ACHN (cell line): ENCODE measurements at regions not wholly inside any gene's neighbourhood (a gene's known extent, or its start where the extent isn't known, plus 50 kb on each side); places are given as distances from the start of the nearest gene placed in this dataset.

Experiments used
- DNase-seq: peaks from one replicate; pipeline ENCODE4 v3.0.0-alpha.2; 2015
- in situ Hi-C: cut with HindIII; loops from 2 replicates; pipeline ENCODE4 v1.10.0; 2017; ENCODE audit warnings: low sequenced_read_pairs, low pct_ligation_motif_present, low pct_unique_long_range_greater_than_20kb

- in situ Hi-C loops = no loop called here
- DNase-seq = no peak
Observed at GRCh38 chr5:99955006-99955405, 580.2 kb upstream of the FAM174A start.

- DNase-seq = no peak
- in situ Hi-C loops = no loop called here
Observed at GRCh38 chr5:99949969-99950524, 585.1 kb upstream of the FAM174A start.

- in situ Hi-C loops = no loop called here
- no peak for DNase-seq
Observed at GRCh38 chr5:99949361-99949760, 585.8 kb upstream of the FAM174A start.

- no peak for DNase-seq
- in situ Hi-C loops = no loop called here
Observed at GRCh38 chr5:99948850-99949249, 586.3 kb upstream of the FAM174A start.

GRCh38 chr5:99945478-99946442 lies 589.4 kb upstream of the FAM174A start:
- no peak for DNase-seq
- in situ Hi-C loops = no loop called here

- in situ Hi-C loops = no loop called here
- DNase-seq = no peak
Observed at GRCh38 chr5:99940540-99940939, 594.6 kb upstream of the FAM174A start.

- DNase-seq = no peak
- in situ Hi-C loops = no loop called here
Observed at GRCh38 chr5:99936911-99937310, 598.3 kb upstream of the FAM174A start.

- in situ Hi-C loops = no loop called here
- no peak for DNase-seq
Observed at GRCh38 chr5:99929806-99930135, 605.4 kb upstream of the FAM174A start.

GRCh38 chr5:99929067-99929805 lies 605.9 kb upstream of the FAM174A start:
- in situ Hi-C loops = no loop called here
- DNase-seq = no peak

- no peak for DNase-seq
- in situ Hi-C loops = no loop called here
Observed at GRCh38 chr5:99928490-99928889, 606.7 kb upstream of the FAM174A start.

GRCh38 chr5:99926463-99926862 lies 608.7 kb upstream of the FAM174A start:
- no peak for DNase-seq
- in situ Hi-C loops = no loop called here

GRCh38 chr5:99922386-99922785 lies 612.8 kb upstream of the FAM174A start:
- in situ Hi-C loops = no loop called here
- DNase-seq = no peak

GRCh38 chr5:99911971-99912370 lies 623.2 kb upstream of the FAM174A start:
- DNase-seq = no peak
- in situ Hi-C loops = no loop called here

GRCh38 chr5:99906776-99907175 lies 628.4 kb upstream of the FAM174A start:
- in situ Hi-C loops = no loop called here
- DNase-seq = no peak

- in situ Hi-C loops = no loop called here
Observed at GRCh38 chr5:99901972-99902371, 633.2 kb upstream of the FAM174A start.

GRCh38 chr5:99900302-99900852 lies 634.8 kb upstream of the FAM174A start:
- peak; percentile 33 for DNase-seq
- in situ Hi-C loops = no loop called here

More at GRCh38 chr5:99901972-99902371, 633.2 kb upstream of the FAM174A start:
- no peak for DNase-seq

- in situ Hi-C loops = no loop called here
- no peak for DNase-seq
Observed at GRCh38 chr5:99879791-99880511, 655.2 kb upstream of the FAM174A start.

GRCh38 chr5:99878830-99879229 lies 656.3 kb upstream of the FAM174A start:
- DNase-seq = no peak
- in situ Hi-C loops = no loop called here

- in situ Hi-C loops = no loop called here
- no peak for DNase-seq
Observed at GRCh38 chr5:99866740-99867139, 668.4 kb upstream of the FAM174A start.
